ENCODE measurements at regions not wholly inside any gene's neighbourhood (a gene's known extent, or its start where the extent isn't known, plus 50 kb on each side); places are given as distances from the start of the nearest gene placed in this dataset.
"Not testable (repeated sequence)": the region's sequence is repeated elsewhere in the genome, so short reads cannot be mapped to it uniquely, and the experiment has no call there.

DNA sequence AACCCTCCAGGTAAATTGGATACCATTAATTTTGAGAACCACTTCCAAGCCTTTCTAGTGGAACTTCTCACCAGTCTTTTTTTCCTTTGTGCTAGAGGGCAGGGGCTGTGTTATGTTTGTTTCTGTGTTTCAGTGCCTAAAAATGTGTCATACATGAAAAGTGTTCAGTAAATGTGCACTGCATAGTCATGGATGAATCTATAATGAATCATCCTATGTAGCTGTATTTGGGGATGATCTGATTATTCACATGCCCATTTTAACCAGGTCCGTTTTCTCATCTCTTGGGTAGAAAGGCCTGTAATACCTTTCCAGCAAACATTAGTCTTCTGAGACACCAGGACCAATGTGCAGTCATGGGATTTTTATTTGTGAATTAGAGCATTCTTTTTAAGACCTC is 583.0 kb upstream of the GOLIM4 start:
- in situ Hi-C loops (cut with MboI; ENCODE audit: low sequenced_read_pairs): no loop called here

- in situ Hi-C loops (cut with MboI; ENCODE audit: low sequenced_read_pairs): no loop called here
These were observed 575.4 kb upstream of the GOLIM4 start for GRCh38 chr3:168671091-168671490.

DNA sequence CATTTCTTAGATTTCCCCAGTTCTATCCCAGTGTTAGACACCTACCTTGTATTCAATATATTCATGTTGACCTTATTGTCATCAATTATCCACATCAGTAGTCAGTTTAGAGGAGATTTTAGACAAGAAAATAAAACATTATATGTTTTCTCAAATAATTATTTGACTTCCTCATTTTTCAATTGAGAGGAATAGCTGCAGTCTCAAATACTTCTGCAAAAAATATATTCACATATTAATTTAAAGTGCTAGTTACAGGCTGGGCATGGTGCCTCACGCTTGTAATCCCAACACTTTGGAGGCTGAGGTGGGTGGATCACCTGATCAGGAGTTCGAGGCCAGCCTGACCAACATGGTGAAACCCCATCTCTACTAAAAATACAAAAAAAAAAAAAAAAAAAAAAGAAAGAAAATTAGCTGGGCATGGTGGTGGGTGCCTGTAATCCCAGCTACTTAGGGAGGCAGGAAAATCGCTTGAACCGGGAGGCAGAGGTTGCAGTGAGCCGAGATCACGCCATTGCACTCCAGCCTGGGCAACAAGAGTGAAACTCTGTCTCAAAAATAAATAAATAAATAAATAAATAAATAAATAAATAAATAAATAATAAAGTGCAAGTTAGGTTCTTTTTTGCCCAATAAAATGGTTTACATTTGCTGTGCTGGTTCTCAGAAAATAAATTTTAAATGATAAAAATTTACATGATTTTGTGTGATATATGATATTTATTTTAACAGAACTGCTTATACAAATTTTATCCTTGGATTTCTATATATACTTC is 565.3 kb upstream of the GOLIM4 start:
- in situ Hi-C loops (cut with MboI; ENCODE audit: low sequenced_read_pairs): not testable (repeated sequence)

- in situ Hi-C loops (cut with MboI; ENCODE audit: low sequenced_read_pairs): no loop called here
These were observed 563.3 kb upstream of the GOLIM4 start for GRCh38 chr3:168659015-168659414.

GRCh38 chr3:168655611-168656010 is 559.9 kb upstream of the GOLIM4 start:
- in situ Hi-C loops (cut with MboI; ENCODE audit: low sequenced_read_pairs): no loop called here

DNA sequence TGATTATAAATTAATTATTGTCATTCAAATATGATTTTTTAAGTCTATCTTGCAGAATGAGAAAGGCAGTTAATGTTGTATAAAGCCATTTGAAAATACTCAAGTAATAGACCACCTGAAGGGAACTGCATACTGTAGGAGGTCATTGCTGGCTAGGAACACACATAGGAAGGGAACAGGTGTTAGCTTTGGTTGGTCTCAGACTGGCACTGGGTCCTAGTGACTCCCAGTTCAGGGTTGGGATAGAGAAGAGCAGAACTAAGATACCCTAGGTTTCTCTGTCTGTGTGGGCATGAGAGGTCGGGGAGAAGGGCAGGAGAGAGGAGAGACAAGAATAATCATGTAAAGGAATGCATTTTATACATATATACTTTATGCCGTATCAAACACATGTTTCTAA is 559.0 kb upstream of the GOLIM4 start:
- in situ Hi-C loops (cut with MboI; ENCODE audit: low sequenced_read_pairs): no loop called here

GRCh38 chr3:168653255-168653654 is 557.5 kb upstream of the GOLIM4 start:
- in situ Hi-C loops (cut with MboI; ENCODE audit: low sequenced_read_pairs): no loop called here

DNA sequence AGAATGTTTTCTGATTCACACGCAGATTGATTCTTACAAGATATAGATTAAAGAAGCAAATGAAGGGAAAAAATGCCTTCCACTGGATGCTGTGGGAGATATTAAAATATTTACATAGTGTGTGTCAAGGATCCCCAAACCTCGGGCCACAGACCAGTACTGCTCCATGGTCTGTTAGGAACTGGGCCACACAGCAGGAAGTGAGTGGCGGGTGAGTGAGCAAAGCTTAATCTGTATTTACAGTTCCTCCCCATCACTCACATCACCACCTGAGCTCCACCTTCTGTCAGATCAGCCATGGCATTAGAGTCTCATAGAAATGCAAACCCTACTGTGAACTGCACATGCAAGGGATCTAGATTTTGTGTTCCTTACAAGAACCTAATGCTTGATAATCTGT is 552.6 kb upstream of the GOLIM4 start:
- in situ Hi-C loops (cut with MboI; ENCODE audit: low sequenced_read_pairs): no loop called here

DNA sequence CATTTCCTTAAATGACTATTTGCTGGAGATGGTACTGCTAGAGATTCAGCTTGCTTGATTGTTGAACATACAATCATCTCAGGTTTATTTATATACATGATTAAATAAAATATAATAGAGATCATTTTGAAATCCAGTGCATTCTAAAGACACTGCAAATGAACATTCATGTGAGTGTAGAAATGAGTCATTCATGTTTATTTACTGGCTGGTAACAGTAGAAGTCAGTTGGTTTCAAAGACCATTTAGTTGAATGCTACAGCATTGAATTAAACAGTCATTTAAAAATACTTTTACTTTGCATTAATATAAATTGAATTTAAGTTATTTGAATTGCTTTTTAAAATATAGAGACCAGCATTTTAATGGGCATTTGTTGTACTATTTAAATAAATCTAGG is 551.9 kb upstream of the GOLIM4 start:
- in situ Hi-C loops (cut with MboI; ENCODE audit: low sequenced_read_pairs): no loop called here

DNA sequence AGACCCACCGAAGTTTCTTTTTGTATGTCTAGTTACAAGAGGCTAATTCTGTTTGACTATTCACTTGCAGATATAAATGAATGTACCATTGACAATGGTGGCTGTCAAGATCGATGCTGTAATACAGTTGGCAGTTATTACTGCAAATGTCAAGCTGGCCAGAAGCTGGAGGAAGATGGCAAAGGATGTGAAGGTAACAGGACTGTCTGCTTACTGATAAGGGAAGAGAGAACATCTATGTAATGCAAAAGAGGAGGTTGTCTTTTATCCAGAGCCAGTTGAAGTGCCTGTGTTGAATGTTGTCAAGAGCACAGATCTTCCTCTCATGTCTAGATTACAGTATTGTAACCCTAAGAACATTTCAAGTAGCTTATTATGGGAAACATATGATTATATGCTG is 549.5 kb upstream of the GOLIM4 start:
- in situ Hi-C loops (cut with MboI; ENCODE audit: low sequenced_read_pairs): no loop called here

DNA sequence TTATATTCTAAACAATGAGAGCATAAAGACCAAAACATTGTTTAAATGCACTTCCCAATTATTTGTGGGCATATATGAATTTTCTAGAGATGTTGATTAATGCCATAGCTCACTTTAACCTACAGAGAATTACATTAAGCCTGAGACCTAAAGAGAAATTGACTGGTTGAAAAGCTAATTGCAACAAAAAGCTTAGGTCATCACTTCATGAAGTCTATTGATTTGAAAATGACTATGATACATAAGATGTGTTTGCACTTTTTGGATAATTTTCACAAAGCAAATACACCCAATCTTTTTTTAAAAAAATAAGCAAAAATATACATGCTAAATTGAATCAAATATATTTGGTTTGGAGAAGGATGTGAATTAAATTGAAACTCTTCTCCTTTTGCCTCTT is 532.8 kb upstream of the GOLIM4 start:
- in situ Hi-C loops (cut with MboI; ENCODE audit: low sequenced_read_pairs): no loop called here

- in situ Hi-C loops (cut with MboI; ENCODE audit: low sequenced_read_pairs): no loop called here
These were observed 529.8 kb upstream of the GOLIM4 start for GRCh38 chr3:168625477-168625876.

DNA sequence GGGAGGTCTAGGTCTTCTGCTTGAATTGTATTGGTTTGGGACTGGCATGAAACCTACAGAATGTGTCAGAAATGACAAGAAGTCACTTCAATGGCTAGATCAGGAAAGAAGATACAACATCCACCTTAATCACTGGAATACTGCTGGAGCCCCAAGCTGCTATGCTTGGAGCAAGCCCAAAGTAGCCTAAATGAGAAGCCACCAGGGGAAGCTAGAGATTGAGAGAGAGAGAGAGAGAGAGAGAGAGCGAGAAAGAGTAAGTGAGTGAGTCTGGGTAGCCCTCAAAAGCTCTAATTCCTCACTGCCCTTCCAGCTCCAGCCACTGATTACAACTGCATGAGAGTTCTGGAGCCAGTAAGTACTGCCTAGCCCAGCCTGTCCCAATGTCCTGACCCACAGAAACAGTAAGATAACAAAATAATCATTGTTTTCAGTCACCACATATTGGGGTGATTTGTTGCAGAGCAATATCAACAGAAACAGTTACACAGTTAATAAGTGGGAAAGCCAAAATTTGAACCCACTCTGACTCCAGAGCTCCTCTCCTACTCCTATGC is 529.2 kb upstream of the GOLIM4 start:
- in situ Hi-C loops (cut with MboI; ENCODE audit: low sequenced_read_pairs): loop anchor here (25.0 kb wide), 1 partner anchor 413 kb away; no protein-coding TSS in a partner anchor

DNA sequence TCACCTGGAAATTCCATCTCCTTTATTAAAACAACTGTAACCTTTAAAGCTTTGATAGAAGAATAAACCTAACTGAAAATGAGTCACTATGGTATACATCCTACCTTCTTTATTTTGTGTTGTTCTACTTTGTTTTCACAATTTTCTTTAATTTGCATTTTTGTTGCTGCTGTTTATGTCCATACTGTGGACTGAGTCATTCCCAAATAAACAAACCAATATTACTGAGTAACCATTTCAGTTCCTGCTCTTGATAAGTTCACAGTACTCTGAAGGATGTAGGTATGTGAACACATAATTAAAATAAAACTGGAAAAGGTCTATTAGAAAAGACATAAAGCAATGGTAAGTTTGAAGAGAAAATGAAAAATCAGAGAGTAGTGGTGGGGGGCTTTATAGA is 528.5 kb upstream of the GOLIM4 start:
- in situ Hi-C loops (cut with MboI; ENCODE audit: low sequenced_read_pairs): loop anchor here (25.0 kb wide), 1 partner anchor 412 kb away; no protein-coding TSS in a partner anchor

DNA sequence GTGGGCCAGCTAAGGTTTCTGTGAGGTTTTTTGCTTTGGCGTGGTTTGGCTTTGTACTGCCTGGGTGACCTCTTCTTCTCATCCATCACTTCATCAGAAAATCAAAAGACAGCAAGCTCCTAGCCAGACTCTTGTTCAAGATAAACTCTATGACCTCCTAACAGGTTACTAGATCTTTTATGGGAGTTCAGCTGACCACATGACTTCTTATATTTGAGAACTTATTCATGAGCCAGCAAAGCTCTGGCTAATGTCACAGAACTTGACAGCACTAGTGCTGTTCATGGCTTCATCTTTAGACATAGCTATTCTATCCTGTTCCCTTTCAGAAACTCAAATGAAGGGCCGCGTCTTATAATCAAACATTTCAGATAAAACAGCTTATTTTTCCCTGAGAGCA is 527.1 kb upstream of the GOLIM4 start:
- in situ Hi-C loops (cut with MboI; ENCODE audit: low sequenced_read_pairs): loop anchor here (25.0 kb wide), 1 partner anchor 410 kb away; no protein-coding TSS in a partner anchor

GRCh38 chr3:168620854-168621253 is 525.1 kb upstream of the GOLIM4 start:
- in situ Hi-C loops (cut with MboI; ENCODE audit: low sequenced_read_pairs): loop anchor here (25.0 kb wide), 1 partner anchor 409 kb away; no protein-coding TSS in a partner anchor

DNA sequence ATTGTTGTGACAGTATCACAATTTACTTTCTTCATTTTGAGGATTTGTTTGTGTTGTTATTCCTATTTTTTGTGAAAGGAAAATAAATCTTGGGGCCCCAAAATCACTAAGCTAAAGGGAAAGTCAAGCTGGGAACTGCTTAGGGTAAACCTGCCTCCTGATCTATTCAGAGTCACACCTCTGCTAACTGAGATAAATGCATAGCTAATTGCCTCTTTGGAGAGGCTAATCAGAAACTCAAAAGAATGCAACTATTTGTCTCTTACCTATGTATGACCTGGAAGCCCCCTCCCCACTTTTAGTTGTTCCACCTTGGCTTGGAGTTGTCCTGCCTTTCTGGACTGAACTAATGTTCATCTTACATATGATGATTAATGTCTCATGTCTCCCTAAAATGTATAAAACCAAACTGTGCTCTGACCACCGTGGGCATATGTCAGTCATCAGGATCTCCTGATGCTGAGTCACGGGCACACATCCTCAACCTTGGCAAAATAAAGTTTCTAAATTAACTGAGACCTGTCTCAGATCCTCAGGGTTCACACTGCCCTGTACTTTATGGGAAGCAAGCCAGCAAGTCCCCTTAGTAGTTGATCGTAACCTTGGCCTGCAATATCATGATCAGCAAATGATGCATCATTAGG is 523.2 kb upstream of the GOLIM4 start:
- in situ Hi-C loops (cut with MboI; ENCODE audit: low sequenced_read_pairs): loop anchor here (25.0 kb wide), 1 partner anchor 407 kb away; no protein-coding TSS in a partner anchor

DNA sequence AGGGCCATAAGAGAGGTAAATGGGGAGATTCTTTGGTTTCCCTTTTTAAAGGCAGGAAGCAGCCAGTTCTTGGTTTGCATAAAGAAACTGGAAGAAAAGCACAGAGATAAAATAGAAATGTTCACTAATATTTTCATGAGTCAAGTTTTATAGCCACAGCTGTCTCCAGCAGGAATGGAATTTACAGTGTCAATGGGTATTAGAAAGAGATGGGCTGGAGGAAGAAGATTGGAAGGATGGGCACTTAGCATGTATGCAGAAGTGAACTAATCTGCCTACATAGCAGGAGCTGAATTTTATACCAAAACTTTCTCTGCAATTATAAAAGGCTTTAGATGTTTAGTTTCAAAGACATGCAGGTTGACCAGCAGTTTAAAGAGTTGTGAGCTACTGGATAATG is 521.9 kb upstream of the GOLIM4 start:
- in situ Hi-C loops (cut with MboI; ENCODE audit: low sequenced_read_pairs): loop anchor here (25.0 kb wide), 1 partner anchor 405 kb away; no protein-coding TSS in a partner anchor

GRCh38 chr3:168616915-168617314 is 521.2 kb upstream of the GOLIM4 start:
- in situ Hi-C loops (cut with MboI; ENCODE audit: low sequenced_read_pairs): loop anchor here (25.0 kb wide), 1 partner anchor 405 kb away; no protein-coding TSS in a partner anchor

DNA sequence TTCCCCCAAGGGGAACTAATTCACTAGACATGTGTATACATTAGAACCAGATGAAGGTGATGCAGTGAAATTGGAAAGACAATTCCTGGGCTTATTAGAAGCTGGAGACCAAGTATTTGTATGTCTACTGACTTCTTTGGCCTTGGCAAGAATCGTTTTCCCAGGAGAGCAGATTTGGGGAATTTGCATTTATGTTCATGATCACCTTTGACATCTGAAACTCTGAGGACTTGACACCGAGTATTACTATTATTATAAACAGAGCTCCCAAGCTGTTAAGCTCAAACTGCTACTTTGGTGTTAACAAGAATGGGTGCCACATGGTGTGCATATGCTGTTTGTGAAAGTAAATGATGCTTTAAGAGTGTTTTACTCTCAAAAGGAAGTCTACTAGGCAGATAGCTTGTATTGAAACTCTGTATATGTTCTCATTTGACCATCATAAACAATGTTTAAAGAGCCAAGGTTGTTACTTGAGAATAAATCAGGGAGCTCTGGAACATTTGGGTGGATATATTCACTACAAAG is 519.8 kb upstream of the GOLIM4 start:
- in situ Hi-C loops (cut with MboI; ENCODE audit: low sequenced_read_pairs): loop anchor here (25.0 kb wide), 1 partner anchor 403 kb away; no protein-coding TSS in a partner anchor

DNA sequence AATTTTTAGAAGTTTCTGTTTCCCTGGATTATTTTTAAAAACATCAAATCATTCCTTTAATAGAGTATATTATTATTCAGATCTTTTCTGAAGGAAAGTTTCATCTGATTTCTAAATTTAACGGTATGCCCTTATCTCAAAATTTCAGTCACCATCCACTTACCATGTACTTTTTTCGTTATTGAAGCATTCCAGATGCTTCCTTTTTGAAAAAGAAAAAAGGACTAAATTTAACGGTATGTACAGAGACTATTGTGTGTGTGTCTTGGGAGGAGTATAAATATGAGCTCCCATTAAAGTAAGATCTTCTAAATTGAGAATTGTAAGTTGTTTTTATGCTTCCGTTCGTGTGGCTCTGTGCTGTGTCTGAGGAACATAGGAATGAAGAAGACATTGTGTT is 517.4 kb upstream of the GOLIM4 start:
- in situ Hi-C loops (cut with MboI; ENCODE audit: low sequenced_read_pairs): loop anchor here (25.0 kb wide), 1 partner anchor 401 kb away; no protein-coding TSS in a partner anchor

Measured in HL-60/S4 (cell line).